OCI-LY7 (cell line): ENCODE measurements at regions not wholly inside any gene's neighbourhood (a gene's known extent, or its start where the extent isn't known, plus 50 kb on each side); places are given as distances from the start of the nearest gene placed in this dataset.

Experiments
- BruUV-seq: library from RNA; stranded (reverse); fragments of 400-500 nt; replicated peaks from 2 replicates; lab custom pipeline; 2021; lab: Mats Ljungman, UMichigan
- CTCF ChIA-PET: fragments of 300-600 bp; sonication (Branson Sonifier 250); formaldehyde crosslinking; loops from one replicate; lab custom pipeline; 2022; ENCODE audit warnings: antibody characterized with exemption; ENCODE audit not compliant: unreplicated experiment; lab: Charles Lee
- POLR2A ChIA-PET: fragments of 300-600 bp; sonication (Branson Sonifier 250); formaldehyde crosslinking; loops from one replicate; lab custom pipeline; 2022; ENCODE audit warnings: antibody characterized with exemption; lab: Charles Lee
- DNase-seq: peaks from one replicate; pipeline ENCODE4 v3.0.0-alpha.2; 2015; ENCODE audit warnings: low spot score
- H2AFZ ChIP-seq: fragments of 200-600 bp; sonication (generic), shearing (Covaris generic); 2 replicates; pipeline ENCODE4 v1.6.1; 2014; ENCODE audit warnings: mild to moderate bottlenecking, antibody characterized with exemption, low read length, moderate library complexity
- H3K27ac ChIP-seq: fragments of 200-600 bp; sonication (generic); 2 replicates; pipeline ENCODE4 v1.5.1; 2014; ENCODE audit warnings: mixed run types, low read depth, mild to moderate bottlenecking, moderate library complexity, low read length, inconsistent platforms; ENCODE audit not compliant: poor library complexity, severe bottlenecking
- H3K36me3 ChIP-seq: fragments of 200-600 bp; sonication (generic); 2 replicates; pipeline ENCODE4 v1.6.1; 2014; ENCODE audit warnings: mild to moderate bottlenecking, antibody characterized with exemption, low read length, moderate library complexity, mixed read lengths; ENCODE audit not compliant: insufficient read depth
- H3K4me1 ChIP-seq: fragments of 200-600 bp; sonication (generic); 2 replicates; pipeline ENCODE4 v1.5.1; 2014; ENCODE audit warnings: mild to moderate bottlenecking, low read length; ENCODE audit not compliant: insufficient read depth, poor library complexity, severe bottlenecking
- H3K4me2 ChIP-seq: fragments of 200-600 bp; sonication (generic); 2 replicates; pipeline ENCODE4 v1.6.1; 2014; ENCODE audit warnings: mild to moderate bottlenecking, low read length
- H3K4me3 ChIP-seq: fragments of 200-600 bp; sonication (generic); 2 replicates; pipeline ENCODE4 v1.5.1; 2014; ENCODE audit warnings: mild to moderate bottlenecking, low read depth, low read length; ENCODE audit not compliant: poor library complexity, severe bottlenecking
- H3K79me2 ChIP-seq: fragments of 200-600 bp; sonication (generic); 2 replicates; pipeline ENCODE4 v1.6.1; 2016; ENCODE audit warnings: low read depth, mild to moderate bottlenecking, low read length, moderate library complexity, mixed read lengths; ENCODE audit not compliant: insufficient read depth
- H3K9me2 ChIP-seq: fragments of 200-600 bp; sonication (generic); 2 replicates; pipeline ENCODE4 v1.6.1; 2016; ENCODE audit warnings: mild to moderate bottlenecking, low read length, mixed read lengths; ENCODE audit not compliant: insufficient read depth
- H3K9me3 ChIP-seq: fragments of 200-600 bp; sonication (generic); 2 replicates; pipeline ENCODE4 v1.6.1; 2014; ENCODE audit warnings: mild to moderate bottlenecking, mixed run types, low read length, mixed read lengths
- H4K20me1 ChIP-seq: fragments of 200-600 bp; sonication (generic); 2 replicates; pipeline ENCODE4 v1.6.1; 2014; ENCODE audit warnings: mild to moderate bottlenecking, antibody characterized with exemption, low read length, moderate library complexity, mixed read lengths; ENCODE audit not compliant: insufficient read depth
- CTCF ChIP-seq: fragments of 200-600 bp; sonication (generic); conservative IDR thresholded peaks from 2 replicates; pipeline ENCODE4 v1.5.1; 2014; ENCODE audit warnings: mild to moderate bottlenecking, antibody characterized with exemption, low read length, moderate library complexity, mixed read lengths
- EZH2phosphoT487 ChIP-seq: fragments of 200-600 bp; sonication (generic); IDR thresholded peaks from 2 replicates; pipeline ENCODE4 v1.6.1; 2018; ENCODE audit warnings: low read depth, borderline replicate concordance, mild to moderate bottlenecking, mixed run types, antibody characterized with exemption, low read length, moderate library complexity, mixed read lengths
- intact Hi-C: fragments of 100-400 bp; cut with micrococcal nuclease; formaldehyde crosslinking; loops from one replicate; pipeline ENCODE4 v1.10.0; 2022; ENCODE audit not compliant: unreplicated experiment

GRCh38 chr6:76351275-76351674 lies 278.8 kb upstream of the IMPG1 start:
- intact Hi-C loops: no loop called here

GRCh38 chr6:76347539-76347938 lies 275.1 kb upstream of the IMPG1 start:
- BruUV-seq: no TSS peak
- POLR2A ChIA-PET: interaction anchor here (0.6 kb wide), 1 partner anchor 12 kb away, joined by 3 read pairs; no protein-coding TSS in a partner anchor
- Histone ChIP-seq H3K4me1 (no peaks in the 10 kb centered on the region), H2AFZ (no peak overlapping the region), H4K20me1 (no peaks in the 10 kb centered on the region), H3K4me3 (no peak overlapping the region), H3K9me2 (no peaks in the 10 kb centered on the region), H3K36me3 (no peaks in the 10 kb centered on the region), H3K79me2 (no peaks in the 10 kb centered on the region), H3K4me2 (no peak overlapping the region), H3K9me3 (no peaks in the 10 kb centered on the region; the same call in 1 of the 2 replicates), H3K27ac (no peak overlapping the region)
- no peak for TF ChIP-seq EZH2phosphoT487
- no peak for TF ChIP-seq CTCF
- intact Hi-C loops: no loop called here
- CTCF ChIA-PET: no interaction called here
- no peak for DNase-seq

More at GRCh38 chr6:76351275-76351674, 278.8 kb upstream of the IMPG1 start:
- Histone ChIP-seq H3K9me2 (no peaks in the 10 kb centered on the region), H3K36me3 (no peaks in the 10 kb centered on the region), H3K4me1 (no peaks in the 10 kb centered on the region), H3K79me2 (no peaks in the 10 kb centered on the region), H3K27ac (no peak overlapping the region), H3K4me3 (no peak overlapping the region), H2AFZ (no peak overlapping the region), H4K20me1 (no peaks in the 10 kb centered on the region), H3K4me2 (no peak overlapping the region), H3K9me3 (no peaks in the 10 kb centered on the region)
- peak; percentile 46 for TF ChIP-seq CTCF
- TF ChIP-seq EZH2phosphoT487: no peak
- POLR2A ChIA-PET: interaction anchor here (0.6 kb wide), 1 partner anchor 383 kb away, joined by 3 read pairs; no protein-coding TSS in a partner anchor
- no peak for DNase-seq
- CTCF ChIA-PET: no interaction called here
- BruUV-seq: no TSS peak

- BruUV-seq: no TSS peak
- Histone ChIP-seq H3K79me2 (no peaks in the 10 kb centered on the region), H3K4me1 (no peaks in the 10 kb centered on the region), H4K20me1 (no peaks in the 10 kb centered on the region), H3K27ac (no peak overlapping the region), H3K9me2 (no peaks in the 10 kb centered on the region), H2AFZ (no peak overlapping the region), H3K4me3 (no peak overlapping the region), H3K4me2 (no peak overlapping the region), H3K9me3 (no peaks in the 10 kb centered on the region; the same call in 1 of the 2 replicates), H3K36me3 (no peaks in the 10 kb centered on the region)
- ChIA-PET CTCF (no interaction called here), POLR2A (interaction anchor here (0.6 kb wide), 1 partner anchor 1221 kb away, joined by 3 read pairs; no protein-coding TSS in a partner anchor)
- TF ChIP-seq EZH2phosphoT487 (no peak), CTCF (no peak)
- no peak for DNase-seq
- intact Hi-C loops: no loop called here
Measured at GRCh38 chr6:76342611-76343160, 270.2 kb upstream of the IMPG1 start.
